WTC11 (cell line): ENCODE measurements at regions not wholly inside any gene's neighbourhood (a gene's known extent, or its start where the extent isn't known, plus 50 kb on each side); places are given as distances from the start of the nearest gene placed in this dataset.

Experiments used
- ATAC-seq: fragments of 200-7000 bp; cut with Tn5 transposase; 2 replicates; pipeline ENCODE4 v1.10.0; 2021; ENCODE audit warnings: mild to moderate bottlenecking, moderate library complexity
- CTCF ChIA-PET: fragments of 300-600 bp; sonication (Branson Sonifier 250); formaldehyde crosslinking; loops from one replicate; lab custom pipeline; 2021; ENCODE audit warnings: antibody characterized with exemption; lab: Charles Lee
- POLR2A ChIA-PET: fragments of 350-600 bp; sonication (Branson Sonifier 250); formaldehyde crosslinking; loops from one replicate; lab custom pipeline; 2021; ENCODE audit warnings: antibody characterized with exemption; lab: Charles Lee
- DNase-seq: peaks from one replicate; pipeline ENCODE4 v3.0.0; 2021; ENCODE audit warnings: low spot score
- H3K27ac Mint-ChIP-seq: 2 replicates; pipeline ENCODE4 v1.8.0; 2021; ENCODE audit warnings: mixed read lengths
- H3K27me3 Mint-ChIP-seq: 2 replicates; pipeline ENCODE4 v1.8.0; 2021; ENCODE audit warnings: low read depth, mild to moderate bottlenecking, moderate library complexity, mixed read lengths
- H3K36me3 Mint-ChIP-seq: 2 replicates; pipeline ENCODE4 v1.8.0; 2021; ENCODE audit warnings: mixed read lengths
- H3K4me1 Mint-ChIP-seq: 2 replicates; pipeline ENCODE4 v1.8.0; 2022; ENCODE audit warnings: mixed read lengths
- H3K4me3 Mint-ChIP-seq: 2 replicates; pipeline ENCODE4 v1.8.0; 2021; ENCODE audit warnings: mild to moderate bottlenecking, moderate library complexity, mixed read lengths
- H3K9me3 Mint-ChIP-seq: 2 replicates; pipeline ENCODE4 v1.8.0; 2021; ENCODE audit warnings: mixed read lengths
- ATF1 ChIP-seq: sonication (generic); formaldehyde crosslinking; IDR thresholded peaks from 2 replicates; pipeline ENCODE4 v1.8.1; 2023; ENCODE audit warnings: mild to moderate bottlenecking, moderate library complexity, missing genetic modification reagents
- ATF6 ChIP-seq: sonication (generic); formaldehyde crosslinking; IDR thresholded peaks from 2 replicates; pipeline ENCODE4 v1.8.1; 2023; ENCODE audit warnings: mild to moderate bottlenecking, missing genetic modification reagents
- CDX4 ChIP-seq: fragments of 250-450 bp; sonication (Bioruptor Pico); IDR thresholded peaks from 2 replicates; pipeline ENCODE4 v1.9.0; 2021; ENCODE audit warnings: moderate library complexity, mild to moderate bottlenecking, inconsistent platforms, borderline replicate concordance
- ELF4 ChIP-seq: sonication (generic); formaldehyde crosslinking; IDR thresholded peaks from 2 replicates; pipeline ENCODE4 v1.8.1; 2022; ENCODE audit warnings: low read depth, mild to moderate bottlenecking, moderate library complexity, missing genetic modification reagents
- ERG ChIP-seq: fragments of 250-450 bp; sonication (Bioruptor Pico); IDR thresholded peaks from 2 replicates; pipeline ENCODE4 v1.8.0; 2021; ENCODE audit warnings: mild to moderate bottlenecking
- GABPB1 ChIP-seq: sonication (generic); formaldehyde crosslinking; IDR thresholded peaks from 2 replicates; pipeline ENCODE4 v1.8.1; 2023; ENCODE audit warnings: mild to moderate bottlenecking, missing genetic modification reagents
- GTF2I ChIP-seq: fragments of 250-450 bp; sonication (Bioruptor Pico); conservative IDR thresholded peaks from 2 replicates; pipeline ENCODE4 v1.4.0; 2021; ENCODE audit warnings: mild to moderate bottlenecking
- IRF2 ChIP-seq: sonication (generic); formaldehyde crosslinking; IDR thresholded peaks from 2 replicates; pipeline ENCODE4 v1.8.0; 2022; ENCODE audit warnings: low read depth, missing genetic modification reagents, borderline replicate concordance
- MXD4 ChIP-seq: fragments of 250-450 bp; sonication (Bioruptor Pico); IDR thresholded peaks from 2 replicates; pipeline ENCODE4 v1.8.0; 2021; ENCODE audit warnings: mild to moderate bottlenecking, moderate library complexity, borderline replicate concordance
- NR2C2 ChIP-seq: sonication (generic); formaldehyde crosslinking; IDR thresholded peaks from 2 replicates; pipeline ENCODE4 v1.8.0; 2022; ENCODE audit warnings: mild to moderate bottlenecking, missing genetic modification reagents
- NR3C1 ChIP-seq: sonication (generic); formaldehyde crosslinking; conservative IDR thresholded peaks from 2 replicates; pipeline ENCODE4 v1.8.1; 2023; ENCODE audit warnings: low read depth, mild to moderate bottlenecking, missing genetic modification reagents
- RELA ChIP-seq: sonication (generic); formaldehyde crosslinking; IDR thresholded peaks from 2 replicates; pipeline ENCODE4 v1.8.1; 2022; ENCODE audit warnings: missing genetic modification reagents, mild to moderate bottlenecking, borderline replicate concordance
- TCF7 ChIP-seq: sonication (generic); formaldehyde crosslinking; IDR thresholded peaks from 2 replicates; pipeline ENCODE4 v1.8.0; 2022; ENCODE audit warnings: mild to moderate bottlenecking, low read depth, missing genetic modification reagents, moderate library complexity
- TEAD1 ChIP-seq: sonication (generic); formaldehyde crosslinking; IDR thresholded peaks from 2 replicates; pipeline ENCODE4 v1.8.0; 2022; ENCODE audit warnings: mild to moderate bottlenecking, missing genetic modification reagents
- ZNF219 ChIP-seq: sonication (generic); formaldehyde crosslinking; IDR thresholded peaks from 2 replicates; pipeline ENCODE4 v1.8.0; 2023; ENCODE audit warnings: missing genetic modification reagents, mild to moderate bottlenecking, borderline replicate concordance
- ZNF396 ChIP-seq: fragments of 250-450 bp; sonication (Bioruptor Pico); IDR thresholded peaks from 2 replicates; pipeline ENCODE4 v1.8.0; 2021; ENCODE audit warnings: mild to moderate bottlenecking, moderate library complexity, borderline replicate concordance
- ZNF671 ChIP-seq: fragments of 250-450 bp; sonication (Bioruptor Pico); IDR thresholded peaks from 2 replicates; pipeline ENCODE4 v1.8.0; 2021; ENCODE audit warnings: mild to moderate bottlenecking
- TF ChIP-seq, protein P1 (sequence below): sonication (generic); formaldehyde crosslinking; IDR thresholded peaks from 2 replicates; pipeline ENCODE4 v1.8.1; 2023; ENCODE audit warnings: mild to moderate bottlenecking, missing genetic modification reagents, borderline replicate concordance
- TF ChIP-seq, protein P2 (sequence below): sonication (generic); formaldehyde crosslinking; IDR thresholded peaks from 2 replicates; pipeline ENCODE4 v1.8.0; 2023; ENCODE audit warnings: mild to moderate bottlenecking, missing genetic modification reagents

DNA sequence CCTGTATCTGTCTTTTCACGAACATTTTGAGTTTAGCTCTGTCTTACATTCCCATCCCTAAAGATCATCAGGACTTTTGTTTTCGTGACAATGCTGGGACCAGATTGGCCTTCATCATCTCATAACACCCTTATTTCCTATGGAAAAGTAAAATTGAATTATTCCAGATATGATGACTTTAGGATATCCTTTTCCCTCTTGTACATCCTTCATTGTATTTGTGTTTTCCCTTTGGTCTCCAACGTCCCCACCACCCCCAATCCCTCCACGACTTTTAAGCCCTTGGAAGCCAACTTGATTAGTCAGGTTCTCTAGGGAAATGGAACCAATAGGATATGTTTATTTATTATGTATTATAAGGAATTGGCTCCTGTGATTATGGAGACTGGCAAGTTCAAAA lies 167.6 kb downstream of the ARL4A start:
- ATAC-seq (no peak), DNase-seq (no peak)
- TF ChIP-seq CDX4 (CRISPR knock-in tag) (no peak), TEAD1 (no peak), ZNF396 (CRISPR knock-in tag) (no peak), IRF2 (CRISPR knock-in tag) (no peak), GTF2I (no peak), MXD4 (CRISPR knock-in tag) (no peak), TCF7 (CRISPR knock-in tag) (no peak), ELF4 (CRISPR knock-in tag) (no peak), ERG (no peak), RELA (CRISPR knock-in tag) (no peak), ATF1 (CRISPR knock-in tag) (no peak), ZNF219 (no peak), ZNF671 (no peak)
- TF ChIP-seq, protein P1, sequence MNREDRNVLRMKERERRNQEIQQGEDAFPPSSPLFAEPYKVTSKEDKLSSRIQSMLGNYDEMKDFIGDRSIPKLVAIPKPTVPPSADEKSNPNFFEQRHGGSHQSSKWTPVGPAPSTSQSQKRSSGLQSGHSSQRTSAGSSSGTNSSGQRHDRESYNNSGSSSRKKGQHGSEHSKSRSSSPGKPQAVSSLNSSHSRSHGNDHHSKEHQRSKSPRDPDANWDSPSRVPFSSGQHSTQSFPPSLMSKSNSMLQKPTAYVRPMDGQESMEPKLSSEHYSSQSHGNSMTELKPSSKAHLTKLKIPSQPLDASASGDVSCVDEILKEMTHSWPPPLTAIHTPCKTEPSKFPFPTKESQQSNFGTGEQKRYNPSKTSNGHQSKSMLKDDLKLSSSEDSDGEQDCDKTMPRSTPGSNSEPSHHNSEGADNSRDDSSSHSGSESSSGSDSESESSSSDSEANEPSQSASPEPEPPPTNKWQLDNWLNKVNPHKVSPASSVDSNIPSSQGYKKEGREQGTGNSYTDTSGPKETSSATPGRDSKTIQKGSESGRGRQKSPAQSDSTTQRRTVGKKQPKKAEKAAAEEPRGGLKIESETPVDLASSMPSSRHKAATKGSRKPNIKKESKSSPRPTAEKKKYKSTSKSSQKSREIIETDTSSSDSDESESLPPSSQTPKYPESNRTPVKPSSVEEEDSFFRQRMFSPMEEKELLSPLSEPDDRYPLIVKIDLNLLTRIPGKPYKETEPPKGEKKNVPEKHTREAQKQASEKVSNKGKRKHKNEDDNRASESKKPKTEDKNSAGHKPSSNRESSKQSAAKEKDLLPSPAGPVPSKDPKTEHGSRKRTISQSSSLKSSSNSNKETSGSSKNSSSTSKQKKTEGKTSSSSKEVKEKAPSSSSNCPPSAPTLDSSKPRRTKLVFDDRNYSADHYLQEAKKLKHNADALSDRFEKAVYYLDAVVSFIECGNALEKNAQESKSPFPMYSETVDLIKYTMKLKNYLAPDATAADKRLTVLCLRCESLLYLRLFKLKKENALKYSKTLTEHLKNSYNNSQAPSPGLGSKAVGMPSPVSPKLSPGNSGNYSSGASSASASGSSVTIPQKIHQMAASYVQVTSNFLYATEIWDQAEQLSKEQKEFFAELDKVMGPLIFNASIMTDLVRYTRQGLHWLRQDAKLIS: no peak
- H3K27ac Mint-ChIP-seq: no peak overlapping the region
- peaks cover 8% of the 10 kb centered on the region for H3K9me3 Mint-ChIP-seq
- no peaks in the 10 kb centered on the region for H3K4me1 Mint-ChIP-seq
- ChIA-PET CTCF (no interaction called here), POLR2A (no interaction called here)
- H3K4me3 Mint-ChIP-seq: no peak overlapping the region
- peaks cover 4% of the 10 kb centered on the region; the same call in 1 of the 2 replicates for H3K36me3 Mint-ChIP-seq
- H3K27me3 Mint-ChIP-seq: no peaks in the 10 kb centered on the region

- H3K36me3 Mint-ChIP-seq: no peaks in the 10 kb centered on the region
- no peak for ATAC-seq
- DNase-seq: no peak
- H3K4me1 Mint-ChIP-seq: peaks cover 6% of the 10 kb centered on the region
- H3K4me3 Mint-ChIP-seq: no peak overlapping the region
- H3K27me3 Mint-ChIP-seq: no peaks in the 10 kb centered on the region
- CTCF ChIA-PET: no interaction called here
- no peak overlapping the region for H3K27ac Mint-ChIP-seq
- POLR2A ChIA-PET: no interaction called here
- no peaks in the 10 kb centered on the region for H3K9me3 Mint-ChIP-seq
- TF ChIP-seq, protein P2, sequence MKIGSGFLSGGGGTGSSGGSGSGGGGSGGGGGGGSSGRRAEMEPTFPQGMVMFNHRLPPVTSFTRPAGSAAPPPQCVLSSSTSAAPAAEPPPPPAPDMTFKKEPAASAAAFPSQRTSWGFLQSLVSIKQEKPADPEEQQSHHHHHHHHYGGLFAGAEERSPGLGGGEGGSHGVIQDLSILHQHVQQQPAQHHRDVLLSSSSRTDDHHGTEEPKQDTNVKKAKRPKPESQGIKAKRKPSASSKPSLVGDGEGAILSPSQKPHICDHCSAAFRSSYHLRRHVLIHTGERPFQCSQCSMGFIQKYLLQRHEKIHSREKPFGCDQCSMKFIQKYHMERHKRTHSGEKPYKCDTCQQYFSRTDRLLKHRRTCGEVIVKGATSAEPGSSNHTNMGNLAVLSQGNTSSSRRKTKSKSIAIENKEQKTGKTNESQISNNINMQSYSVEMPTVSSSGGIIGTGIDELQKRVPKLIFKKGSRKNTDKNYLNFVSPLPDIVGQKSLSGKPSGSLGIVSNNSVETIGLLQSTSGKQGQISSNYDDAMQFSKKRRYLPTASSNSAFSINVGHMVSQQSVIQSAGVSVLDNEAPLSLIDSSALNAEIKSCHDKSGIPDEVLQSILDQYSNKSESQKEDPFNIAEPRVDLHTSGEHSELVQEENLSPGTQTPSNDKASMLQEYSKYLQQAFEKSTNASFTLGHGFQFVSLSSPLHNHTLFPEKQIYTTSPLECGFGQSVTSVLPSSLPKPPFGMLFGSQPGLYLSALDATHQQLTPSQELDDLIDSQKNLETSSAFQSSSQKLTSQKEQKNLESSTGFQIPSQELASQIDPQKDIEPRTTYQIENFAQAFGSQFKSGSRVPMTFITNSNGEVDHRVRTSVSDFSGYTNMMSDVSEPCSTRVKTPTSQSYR (CRISPR knock-in tag): no peak
- TF ChIP-seq GABPB1 (no peak), NR2C2 (CRISPR knock-in tag) (no peak), ATF6 (CRISPR knock-in tag) (no peak), NR3C1 (CRISPR knock-in tag) (no peak)
- TF ChIP-seq, protein P1: no peak
Measured at GRCh38 chr7:12859761-12860160, 172.3 kb downstream of the ARL4A start.
